ENCODE measurements at regions not wholly inside any gene's neighbourhood (a gene's known extent, or its start where the extent isn't known, plus 50 kb on each side); places are given as distances from the start of the nearest gene placed in this dataset.
A peak's percentile ranks its signal among the peaks of the same experiment; 100 is the strongest.

- no peak for DNase-seq
- H3K4me1 ChIP-seq (ENCODE audit: control extremely low read depth in 1 of 4, control insufficient read depth in 4 of 4, insufficient read depth in 4 of 4, low read length in 3 of 4), result peaks cover 0 to 20% (median 4%) of the 10 kb centered on the region in 4 experiments
- CTCF ChIA-PET, result interaction anchor here (0.6 kb wide), 1 partner anchor 120 kb away, joined by 3 read pairs; no protein-coding TSS in a partner anchor
- no peaks in the 10 kb centered on the region for H3K9me3 ChIP-seq (ENCODE audit: control extremely low read depth in 1 of 5, control insufficient read depth in 4 of 5, insufficient read depth in 2 of 5, low read depth in 1 of 5, low read length in 4 of 5)
- H3K27ac ChIP-seq (ENCODE audit: insufficient read depth in 1 of 2, low read depth in 1 of 2, low read length in 2 of 2, poor library complexity in 1 of 2, severe bottlenecking in 2 of 2), result no peak overlapping the region
- H3K36me3 ChIP-seq (ENCODE audit: control insufficient read depth in 4 of 4, insufficient read depth in 4 of 4, low read length in 3 of 4), result no peaks in the 10 kb centered on the region
- 92% methylated on average over 14 of the region's 14 CpGs for WGBS (ENCODE audit: insufficient coverage)
- POLR2A ChIA-PET, result no interaction called here
- no peak overlapping the region for H3K4me3 ChIP-seq (ENCODE audit: control insufficient read depth in 1 of 7, extremely low read depth in 1 of 7, insufficient read depth in 4 of 7, low read depth in 2 of 7, low read length in 6 of 7)
- peaks cover 0 to 4% (median 0%) of the 10 kb centered on the region in 5 experiments for H3K27me3 ChIP-seq (replicated peaks in 2 of 5; ENCODE audit: control insufficient read depth in 4 of 5, insufficient read depth in 5 of 5, low read length in 4 of 5)
These were observed 422.4 kb downstream of the CTTN start for GRCh38 chr11:70820712-70821111.

- peaks cover 0 to 24% (median 6%) of the 10 kb centered on the region in 5 experiments for H3K27me3 ChIP-seq (replicated peaks in 2 of 5; ENCODE audit: control insufficient read depth in 4 of 5, insufficient read depth in 5 of 5, low read length in 4 of 5)
These were observed 425.4 kb downstream of the CTTN start for GRCh38 chr11:70823771-70824170.

DNA sequence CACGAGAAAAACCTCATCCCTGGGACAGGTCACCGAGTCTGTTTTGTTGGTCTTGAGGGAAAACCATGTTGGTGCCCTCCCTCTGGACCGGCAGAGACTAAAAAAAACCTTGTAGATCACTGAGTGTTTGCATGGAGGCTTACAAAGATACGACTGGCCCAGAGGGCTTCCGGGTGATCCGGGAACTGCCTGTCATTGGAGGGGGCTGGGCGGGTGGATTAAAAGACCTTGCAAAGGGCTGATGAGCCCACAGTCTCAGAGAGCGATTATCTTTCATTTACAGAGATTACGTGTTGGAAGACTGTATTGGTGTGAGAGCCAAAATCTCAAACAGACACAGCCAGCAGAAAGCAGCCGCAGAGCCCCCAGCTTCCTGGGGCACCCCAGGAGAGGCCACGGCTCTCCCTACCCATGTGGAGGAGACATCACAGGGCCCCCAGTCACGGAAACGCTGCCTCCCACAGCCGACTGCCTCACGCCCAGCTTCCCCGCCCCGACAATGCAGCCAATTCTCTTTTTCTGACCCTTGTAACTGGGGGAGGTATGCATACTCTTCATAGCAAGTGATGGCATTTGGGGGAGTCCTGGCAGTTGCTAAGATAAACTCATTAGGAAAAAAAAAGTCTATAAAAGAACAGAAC, 426.4 kb downstream of the CTTN start:
- H3K4me1 ChIP-seq (ENCODE audit: control extremely low read depth in 1 of 4, control insufficient read depth in 4 of 4, insufficient read depth in 4 of 4, low read length in 3 of 4), result peaks cover 0 to 44% (median 12%) of the 10 kb centered on the region in 4 experiments
- ChIA-PET POLR2A (interaction anchor here (0.6 kb wide), 1 partner anchor 486 kb away, joined by 4 read pairs; no protein-coding TSS in a partner anchor), CTCF (interaction anchor here (1.5 to 3.8 kb wide), 2 partner anchors 9 to 14 kb away, joined by 5 to 23 read pairs; no protein-coding TSS in a partner anchor)
- H3K27ac ChIP-seq (ENCODE audit: insufficient read depth in 1 of 2, low read depth in 1 of 2, low read length in 2 of 2, poor library complexity in 1 of 2, severe bottlenecking in 2 of 2), result peak overlapping the region in 1 of 2 experiments; percentile 14
- H3K36me3 ChIP-seq (ENCODE audit: control insufficient read depth in 4 of 4, insufficient read depth in 4 of 4, low read length in 3 of 4), result no peaks in the 10 kb centered on the region
- H3K27me3 ChIP-seq (replicated peaks in 2 of 5; ENCODE audit: control insufficient read depth in 4 of 5, insufficient read depth in 5 of 5, low read length in 4 of 5), result peaks cover 0 to 28% (median 7%) of the 10 kb centered on the region in 5 experiments
- peak; percentile 34 to 76 (median 45) for DNase-seq
- 11% methylated on average over 15 of the region's 17 CpGs for WGBS (ENCODE audit: insufficient coverage)
- H3K9me3 ChIP-seq (ENCODE audit: control extremely low read depth in 1 of 5, control insufficient read depth in 4 of 5, insufficient read depth in 2 of 5, low read depth in 1 of 5, low read length in 4 of 5), result no peaks in the 10 kb centered on the region
- peak overlapping the region in 3 of 7 experiments; percentile 16 to 62 (median 26) for H3K4me3 ChIP-seq (ENCODE audit: control insufficient read depth in 1 of 7, extremely low read depth in 1 of 7, insufficient read depth in 4 of 7, low read depth in 2 of 7, low read length in 6 of 7)

More at GRCh38 chr11:70823771-70824170, 425.4 kb downstream of the CTTN start:
- no peak for DNase-seq
- WGBS (ENCODE audit: insufficient coverage), result 98% methylated on average over 7 of the region's 7 CpGs
- Histone ChIP-seq H3K27ac (ENCODE audit: insufficient read depth in 1 of 2, low read depth in 1 of 2, low read length in 2 of 2, poor library complexity in 1 of 2, severe bottlenecking in 2 of 2) (no peak overlapping the region), H3K4me3 (ENCODE audit: control insufficient read depth in 1 of 7, extremely low read depth in 1 of 7, insufficient read depth in 4 of 7, low read depth in 2 of 7, low read length in 6 of 7) (no peak overlapping the region), H3K36me3 (ENCODE audit: control insufficient read depth in 4 of 4, insufficient read depth in 4 of 4, low read length in 3 of 4) (no peaks in the 10 kb centered on the region), H3K4me1 (ENCODE audit: control extremely low read depth in 1 of 4, control insufficient read depth in 4 of 4, insufficient read depth in 4 of 4, low read length in 3 of 4) (peaks cover 0 to 42% (median 12%) of the 10 kb centered on the region in 4 experiments), H3K9me3 (ENCODE audit: control extremely low read depth in 1 of 5, control insufficient read depth in 4 of 5, insufficient read depth in 2 of 5, low read depth in 1 of 5, low read length in 4 of 5) (no peaks in the 10 kb centered on the region)
- ChIA-PET POLR2A (interaction anchor here (0.7 kb wide), 1 partner anchor 548 kb away, joined by 3 read pairs; no protein-coding TSS in a partner anchor), CTCF (interaction anchor here (1.5 to 3.8 kb wide), 2 partner anchors 8 to 13 kb away, joined by 5 to 23 read pairs; no protein-coding TSS in a partner anchor)

DNA sequence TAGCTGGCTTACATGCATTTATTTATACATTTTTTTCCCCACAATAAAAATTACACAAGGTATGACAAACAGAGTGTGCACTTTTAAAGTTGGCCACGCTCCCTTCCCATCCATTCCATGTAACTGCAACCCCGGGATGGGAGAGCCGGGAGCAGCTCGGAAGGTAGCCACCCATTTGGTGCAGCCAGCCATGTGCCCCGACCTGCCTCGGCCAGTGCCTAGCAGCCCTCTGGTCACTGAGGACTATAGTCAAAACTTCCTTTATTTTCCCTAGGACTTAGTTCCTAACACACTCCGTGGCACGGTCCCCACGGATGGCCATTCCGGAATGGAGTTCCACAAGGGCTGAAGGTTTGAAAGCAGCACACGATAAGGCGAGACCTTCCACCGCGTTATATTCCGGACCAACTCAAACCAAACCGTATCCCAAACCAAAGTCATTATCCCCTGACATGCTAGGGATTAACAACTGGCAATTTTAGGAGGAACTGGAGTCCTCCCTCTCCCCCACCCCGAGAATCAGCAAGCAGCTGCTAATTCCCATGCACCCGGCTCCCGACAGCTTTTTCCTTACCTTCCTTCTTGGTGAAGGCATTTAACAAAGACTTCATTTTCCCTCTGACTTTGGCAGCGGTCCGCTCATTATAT, 426.4 kb downstream of the SHANK2 start:
- Histone ChIP-seq H3K9me3 (ENCODE audit: control extremely low read depth in 1 of 5, control insufficient read depth in 4 of 5, insufficient read depth in 2 of 5, low read depth in 1 of 5, low read length in 4 of 5) (no peaks in the 10 kb centered on the region), H3K27ac (ENCODE audit: insufficient read depth in 1 of 2, low read depth in 1 of 2, low read length in 2 of 2, poor library complexity in 1 of 2, severe bottlenecking in 2 of 2) (no peak overlapping the region), H3K4me3 (ENCODE audit: control insufficient read depth in 1 of 7, extremely low read depth in 1 of 7, insufficient read depth in 4 of 7, low read depth in 2 of 7, low read length in 6 of 7) (peak overlapping the region in 4 of 7 experiments; percentile 34 to 73 (median 41)), H3K4me1 (ENCODE audit: control extremely low read depth in 1 of 4, control insufficient read depth in 4 of 4, insufficient read depth in 4 of 4, low read length in 3 of 4) (peaks cover 0 to 50% (median 12%) of the 10 kb centered on the region in 4 experiments), H3K36me3 (ENCODE audit: control insufficient read depth in 4 of 4, insufficient read depth in 4 of 4, low read length in 3 of 4) (no peaks in the 10 kb centered on the region), H3K27me3 (replicated peaks in 2 of 5; ENCODE audit: control insufficient read depth in 4 of 5, insufficient read depth in 5 of 5, low read length in 4 of 5) (peaks cover 0 to 40% (median 10%) of the 10 kb centered on the region in 5 experiments)
- ChIA-PET CTCF (interaction anchor here (3.8 kb wide), 1 partner anchor 11 kb away, joined by 23 read pairs; no protein-coding TSS in a partner anchor), POLR2A (no interaction called here)
- no peak for DNase-seq
- 54% methylated on average over 18 of the region's 21 CpGs for WGBS (ENCODE audit: insufficient coverage)

- ChIA-PET CTCF (interaction anchor here (0.7 to 3.8 kb wide), 2 partner anchors 9 to 11 kb away, joined by 3 to 23 read pairs; no protein-coding TSS in a partner anchor), POLR2A (interaction anchor here (0.6 kb wide), 1 partner anchor 314 kb away, joined by 3 read pairs; no protein-coding TSS in a partner anchor)
- Histone ChIP-seq H3K27me3 (replicated peaks in 2 of 5; ENCODE audit: control insufficient read depth in 4 of 5, insufficient read depth in 5 of 5, low read length in 4 of 5) (peaks cover 0 to 45% (median 10%) of the 10 kb centered on the region in 5 experiments), H3K4me3 (ENCODE audit: control insufficient read depth in 1 of 7, extremely low read depth in 1 of 7, insufficient read depth in 4 of 7, low read depth in 2 of 7, low read length in 6 of 7) (peak overlapping the region in 4 of 7 experiments; percentile 34 to 73 (median 41)), H3K4me1 (ENCODE audit: control extremely low read depth in 1 of 4, control insufficient read depth in 4 of 4, insufficient read depth in 4 of 4, low read length in 3 of 4) (peaks cover 0 to 50% (median 12%) of the 10 kb centered on the region in 4 experiments), H3K36me3 (ENCODE audit: control insufficient read depth in 4 of 4, insufficient read depth in 4 of 4, low read length in 3 of 4) (no peaks in the 10 kb centered on the region), H3K9me3 (ENCODE audit: control extremely low read depth in 1 of 5, control insufficient read depth in 4 of 5, insufficient read depth in 2 of 5, low read depth in 1 of 5, low read length in 4 of 5) (no peaks in the 10 kb centered on the region), H3K27ac (ENCODE audit: insufficient read depth in 1 of 2, low read depth in 1 of 2, low read length in 2 of 2, poor library complexity in 1 of 2, severe bottlenecking in 2 of 2) (no peak overlapping the region)
- WGBS (ENCODE audit: insufficient coverage), result 8% methylated on average over 24 of the region's 35 CpGs
- DNase-seq, result peak; percentile 31 to 77 (median 56)
These were observed 425.6 kb downstream of the SHANK2 start for GRCh38 chr11:70826541-70827335.

DNA sequence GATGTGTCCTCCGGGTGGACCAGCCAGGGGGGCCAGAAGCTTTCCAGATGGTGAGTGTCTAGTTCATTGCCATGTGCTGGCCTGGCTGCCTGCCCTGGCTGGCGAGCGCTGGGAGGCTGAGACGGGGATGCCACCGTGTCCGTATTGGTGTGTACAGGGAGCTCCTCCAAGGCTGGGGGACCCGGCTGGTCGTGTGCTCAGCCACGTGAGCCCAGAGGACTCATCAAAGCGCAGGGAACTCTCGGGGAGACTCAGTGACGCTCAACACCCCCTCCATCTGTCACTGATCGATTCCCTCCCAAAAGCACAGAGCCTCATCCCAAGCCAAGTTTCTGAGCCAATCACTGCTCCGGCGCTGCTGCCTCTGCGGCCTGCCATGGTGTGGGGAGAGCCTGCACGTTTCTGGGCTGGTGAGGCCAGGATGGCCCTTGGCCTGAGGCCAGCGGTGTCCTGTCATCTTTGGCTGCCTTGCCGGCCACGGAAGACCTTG, 423.7 kb downstream of the SHANK2 start:
- Histone ChIP-seq H3K4me1 (ENCODE audit: control extremely low read depth in 1 of 4, control insufficient read depth in 4 of 4, insufficient read depth in 4 of 4, low read length in 3 of 4) (peaks cover 0 to 50% (median 12%) of the 10 kb centered on the region in 4 experiments), H3K9me3 (ENCODE audit: control extremely low read depth in 1 of 5, control insufficient read depth in 4 of 5, insufficient read depth in 2 of 5, low read depth in 1 of 5, low read length in 4 of 5) (no peaks in the 10 kb centered on the region), H3K27me3 (replicated peaks in 2 of 5; ENCODE audit: control insufficient read depth in 4 of 5, insufficient read depth in 5 of 5, low read length in 4 of 5) (peaks cover 0 to 49% (median 10%) of the 10 kb centered on the region in 5 experiments), H3K4me3 (ENCODE audit: control insufficient read depth in 1 of 7, extremely low read depth in 1 of 7, insufficient read depth in 4 of 7, low read depth in 2 of 7, low read length in 6 of 7) (no peak overlapping the region), H3K27ac (ENCODE audit: insufficient read depth in 1 of 2, low read depth in 1 of 2, low read length in 2 of 2, poor library complexity in 1 of 2, severe bottlenecking in 2 of 2) (no peak overlapping the region), H3K36me3 (ENCODE audit: control insufficient read depth in 4 of 4, insufficient read depth in 4 of 4, low read length in 3 of 4) (no peaks in the 10 kb centered on the region)
- 98% methylated on average over 18 of the region's 20 CpGs for WGBS (ENCODE audit: insufficient coverage)
- ChIA-PET CTCF (no interaction called here), POLR2A (no interaction called here)
- no peak for DNase-seq
